ENCODE measurements at regions not wholly inside any gene's neighbourhood (a gene's known extent, or its start where the extent isn't known, plus 50 kb on each side); places are given as distances from the start of the nearest gene placed in this dataset.

DNA sequence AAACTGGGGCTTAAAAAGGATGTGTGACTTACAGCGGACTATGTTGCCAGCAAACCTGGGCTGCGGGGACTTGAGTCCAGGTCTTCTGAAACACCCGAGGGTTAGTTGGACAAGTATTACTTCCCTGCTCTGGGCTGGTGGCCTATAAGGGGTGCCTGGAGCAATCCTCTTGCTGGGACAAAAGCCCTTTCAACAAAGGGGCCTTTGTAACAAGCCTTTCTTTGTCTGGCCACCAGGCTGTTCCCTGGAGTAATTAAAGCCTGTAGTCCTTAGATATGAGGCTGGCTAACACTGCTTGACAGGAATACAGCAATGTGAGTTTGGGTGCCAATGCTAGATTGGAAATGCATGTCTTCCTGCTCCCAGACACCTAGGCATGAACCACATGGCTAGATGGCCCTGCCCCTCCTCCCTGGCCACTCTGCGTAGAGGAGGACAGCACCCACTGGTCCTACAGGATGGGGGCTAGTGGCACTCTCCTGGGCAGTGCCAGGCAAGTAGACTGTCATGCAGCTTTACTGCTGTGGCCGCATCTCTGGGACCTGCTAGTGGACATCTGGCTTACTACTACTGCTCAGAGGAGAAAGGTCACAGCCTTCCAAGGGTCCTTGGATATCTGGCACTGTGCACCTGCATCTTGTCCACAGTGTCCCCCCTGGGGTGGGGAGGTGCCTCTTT, 343.1 kb downstream of the ZSWIM6 start:
- no peaks in the 10 kb centered on the region for H3K36me3 ChIP-seq
- DNase-seq, result no peak
- H3K27me3 ChIP-seq, result no peaks in the 10 kb centered on the region
- H3K4me1 ChIP-seq, result no peaks in the 10 kb centered on the region
- no peak for TF ChIP-seq EP300 (IDR thresholded peaks at IDR 0.05)
- TF ChIP-seq POLR2A (IDR thresholded peaks at IDR 0.05), result no peak
- TF ChIP-seq POLR2AphosphoS5 (IDR thresholded peaks at IDR 0.05), result no peak
- TF ChIP-seq, protein P1, sequence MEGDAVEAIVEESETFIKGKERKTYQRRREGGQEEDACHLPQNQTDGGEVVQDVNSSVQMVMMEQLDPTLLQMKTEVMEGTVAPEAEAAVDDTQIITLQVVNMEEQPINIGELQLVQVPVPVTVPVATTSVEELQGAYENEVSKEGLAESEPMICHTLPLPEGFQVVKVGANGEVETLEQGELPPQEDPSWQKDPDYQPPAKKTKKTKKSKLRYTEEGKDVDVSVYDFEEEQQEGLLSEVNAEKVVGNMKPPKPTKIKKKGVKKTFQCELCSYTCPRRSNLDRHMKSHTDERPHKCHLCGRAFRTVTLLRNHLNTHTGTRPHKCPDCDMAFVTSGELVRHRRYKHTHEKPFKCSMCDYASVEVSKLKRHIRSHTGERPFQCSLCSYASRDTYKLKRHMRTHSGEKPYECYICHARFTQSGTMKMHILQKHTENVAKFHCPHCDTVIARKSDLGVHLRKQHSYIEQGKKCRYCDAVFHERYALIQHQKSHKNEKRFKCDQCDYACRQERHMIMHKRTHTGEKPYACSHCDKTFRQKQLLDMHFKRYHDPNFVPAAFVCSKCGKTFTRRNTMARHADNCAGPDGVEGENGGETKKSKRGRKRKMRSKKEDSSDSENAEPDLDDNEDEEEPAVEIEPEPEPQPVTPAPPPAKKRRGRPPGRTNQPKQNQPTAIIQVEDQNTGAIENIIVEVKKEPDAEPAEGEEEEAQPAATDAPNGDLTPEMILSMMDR (IDR thresholded peaks at IDR 0.05), result no peak
- no peak overlapping the region for H3K27ac ChIP-seq
- intact Hi-C loops (cut with DNase I), result no loop called here
- H3K4me3 ChIP-seq, result no peak overlapping the region
- no peaks in the 10 kb centered on the region for H3K9me3 ChIP-seq
- WGBS, 2 donors, result 30 to 73% methylated on average over 5 of the region's 5 CpGs

DNA sequence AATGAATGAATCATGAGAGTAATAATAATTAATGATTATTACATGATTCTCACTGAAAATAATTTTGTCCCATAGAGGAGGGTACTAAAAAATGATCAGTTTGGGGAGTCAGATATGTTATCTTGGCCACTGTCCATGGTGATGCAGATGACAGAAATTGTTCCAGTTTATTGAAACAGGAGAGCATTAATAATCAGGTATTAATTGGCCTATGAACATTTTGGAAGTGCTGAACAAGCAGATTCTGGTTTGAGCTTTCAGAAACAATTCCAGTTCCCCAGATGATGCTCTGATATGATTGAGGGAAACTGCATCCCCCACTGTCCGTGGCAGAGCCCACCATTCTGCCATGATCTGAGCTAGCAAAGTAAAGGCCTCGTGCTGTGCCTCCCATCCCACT, 345.2 kb downstream of the ZSWIM6 start:
- DNase-seq, result no peak
- TF ChIP-seq, protein P1 (IDR thresholded peaks at IDR 0.05), result no peak
- TF ChIP-seq POLR2AphosphoS5 (IDR thresholded peaks at IDR 0.05) (no peak), POLR2A (IDR thresholded peaks at IDR 0.05) (no peak), EP300 (IDR thresholded peaks at IDR 0.05) (no peak)
- no peaks in the 10 kb centered on the region for H3K36me3 ChIP-seq
- intact Hi-C loops (cut with DNase I), result no loop called here
- H3K4me3 ChIP-seq, result no peak overlapping the region
- 89 to 98% methylated on average over 2 of the region's 2 CpGs for WGBS, 2 donors
- H3K27me3 ChIP-seq, result no peaks in the 10 kb centered on the region
- H3K4me1 ChIP-seq, result no peaks in the 10 kb centered on the region
- H3K27ac ChIP-seq, result no peak overlapping the region
- no peaks in the 10 kb centered on the region for H3K9me3 ChIP-seq

DNA sequence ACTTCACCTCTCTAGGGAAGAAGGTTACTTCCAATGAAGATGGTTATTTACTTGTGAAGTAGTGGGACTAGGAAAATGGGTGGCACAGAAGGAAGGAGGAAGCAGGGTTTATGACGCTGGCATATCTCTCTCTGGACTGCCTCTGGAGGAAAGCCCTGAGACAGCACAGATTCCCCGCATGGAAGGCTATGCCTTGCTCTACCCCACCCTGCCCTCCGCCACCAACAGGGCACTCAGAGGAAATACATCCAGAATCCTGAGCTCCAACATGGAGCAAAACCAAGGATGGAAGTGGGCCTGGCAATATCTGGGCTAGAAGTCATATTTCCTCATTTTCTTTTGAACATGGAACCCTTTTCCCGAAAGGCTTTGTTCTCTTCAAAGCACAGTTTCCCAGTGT, 346.9 kb downstream of the ZSWIM6 start:
- DNase-seq, result no peak
- H3K9me3 ChIP-seq, result no peaks in the 10 kb centered on the region
- no peaks in the 10 kb centered on the region for H3K4me1 ChIP-seq
- H3K27ac ChIP-seq, result no peak overlapping the region
- intact Hi-C loops (cut with DNase I), result no loop called here
- no peak overlapping the region for H3K4me3 ChIP-seq
- H3K27me3 ChIP-seq, result no peaks in the 10 kb centered on the region
- TF ChIP-seq, protein P1 (IDR thresholded peaks at IDR 0.05), result no peak
- TF ChIP-seq POLR2A (IDR thresholded peaks at IDR 0.05) (no peak), POLR2AphosphoS5 (IDR thresholded peaks at IDR 0.05) (no peak), EP300 (IDR thresholded peaks at IDR 0.05) (no peak)
- 47 to 70% methylated on average over 4 of the region's 4 CpGs for WGBS, 2 donors
- no peaks in the 10 kb centered on the region for H3K36me3 ChIP-seq

DNA sequence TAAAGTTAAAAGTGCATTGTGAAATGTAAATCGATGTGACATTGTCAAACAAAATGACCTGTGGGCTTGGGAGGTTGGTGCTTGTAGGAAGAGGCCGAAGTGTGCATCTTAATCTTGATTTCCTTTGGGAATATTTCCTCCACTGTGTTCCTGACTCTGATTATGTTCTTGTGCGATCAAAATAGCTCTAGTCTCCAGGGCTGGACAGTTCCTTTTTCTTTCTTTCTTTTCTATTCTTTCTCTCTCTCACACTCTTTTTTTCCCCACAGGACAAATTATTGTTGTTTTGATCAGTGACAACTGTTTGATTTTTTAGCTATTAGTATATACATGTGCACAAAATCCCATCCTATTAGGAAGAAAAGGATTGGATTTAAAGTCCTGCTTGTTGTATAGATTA, 347.5 kb downstream of the ZSWIM6 start:
- H3K36me3 ChIP-seq, result no peaks in the 10 kb centered on the region
- no peaks in the 10 kb centered on the region for H3K9me3 ChIP-seq
- no peaks in the 10 kb centered on the region for H3K27me3 ChIP-seq
- DNase-seq, result no peak
- intact Hi-C loops (cut with DNase I), result no loop called here
- H3K27ac ChIP-seq, result no peak overlapping the region
- no peaks in the 10 kb centered on the region for H3K4me1 ChIP-seq
- no peak overlapping the region for H3K4me3 ChIP-seq
- WGBS, 2 donors, result 72 to 87% methylated on average over 3 of the region's 3 CpGs
- TF ChIP-seq POLR2AphosphoS5 (IDR thresholded peaks at IDR 0.05) (no peak), EP300 (IDR thresholded peaks at IDR 0.05) (no peak), POLR2A (IDR thresholded peaks at IDR 0.05) (no peak)
- TF ChIP-seq, protein P1 (IDR thresholded peaks at IDR 0.05), result no peak

DNA sequence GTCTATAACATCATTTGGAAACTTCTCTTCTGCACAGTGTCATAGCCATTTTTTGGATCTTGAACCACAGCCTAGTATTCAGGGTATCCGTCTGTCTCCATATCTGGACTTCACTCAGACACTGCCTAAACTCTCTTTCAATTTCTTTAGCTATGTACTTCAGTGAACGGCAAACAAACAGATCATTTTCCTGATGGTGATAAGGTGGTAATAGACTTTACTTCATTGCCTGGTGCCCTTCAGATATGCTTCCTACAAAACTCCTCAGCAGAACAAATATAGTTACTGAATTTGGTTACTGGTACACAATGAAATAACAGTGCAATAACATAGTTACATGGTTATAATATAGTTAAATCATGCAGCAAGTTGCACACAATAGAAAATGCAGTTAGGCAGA, 348.2 kb downstream of the ZSWIM6 start:
- Histone ChIP-seq H3K27me3 (no peaks in the 10 kb centered on the region), H3K27ac (no peak overlapping the region), H3K4me1 (no peaks in the 10 kb centered on the region), H3K36me3 (no peaks in the 10 kb centered on the region), H3K4me3 (no peak overlapping the region), H3K9me3 (no peaks in the 10 kb centered on the region)
- 18 to 63% methylated on average over 2 of the region's 2 CpGs for WGBS, 2 donors
- DNase-seq, result no peak
- intact Hi-C loops (cut with DNase I), result no loop called here
- no peak for TF ChIP-seq POLR2AphosphoS5 (IDR thresholded peaks at IDR 0.05)
- TF ChIP-seq POLR2A (IDR thresholded peaks at IDR 0.05), result no peak
- TF ChIP-seq EP300 (IDR thresholded peaks at IDR 0.05), result no peak
- TF ChIP-seq, protein P1 (IDR thresholded peaks at IDR 0.05), result no peak

All from sigmoid colon (tissue), 6 donors.